Kidney tubule cell (primary cell): ENCODE measurements at regions not wholly inside any gene's neighbourhood (a gene's known extent, or its start where the extent isn't known, plus 50 kb on each side); places are given as distances from the start of the nearest gene placed in this dataset.

Experiments
- DNase-seq: peaks from one replicate; pipeline ENCODE4 v3.0.0-alpha.2; 2018; ENCODE audit warnings: low spot score

DNA sequence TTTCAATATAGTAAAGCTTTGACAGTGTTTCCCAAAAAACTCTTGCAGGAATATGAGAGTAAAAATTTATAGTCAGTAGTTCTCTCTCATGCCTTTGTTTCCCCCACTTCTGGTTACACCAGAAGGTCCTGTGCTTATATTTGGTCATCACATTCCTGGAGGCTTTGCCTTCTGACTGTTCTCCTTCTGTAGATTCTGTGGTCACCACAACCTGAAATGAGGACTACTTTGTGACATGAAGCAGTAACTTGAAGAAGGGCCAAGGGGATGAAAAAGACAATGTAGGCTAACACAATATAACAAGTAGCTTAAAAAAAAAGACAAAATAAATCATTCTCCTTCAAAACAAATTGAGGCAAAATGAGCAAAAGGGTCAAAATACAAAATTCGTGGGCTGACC, 366.2 kb upstream of the NR3C2 start:
- peak; percentile 66 for DNase-seq

DNA sequence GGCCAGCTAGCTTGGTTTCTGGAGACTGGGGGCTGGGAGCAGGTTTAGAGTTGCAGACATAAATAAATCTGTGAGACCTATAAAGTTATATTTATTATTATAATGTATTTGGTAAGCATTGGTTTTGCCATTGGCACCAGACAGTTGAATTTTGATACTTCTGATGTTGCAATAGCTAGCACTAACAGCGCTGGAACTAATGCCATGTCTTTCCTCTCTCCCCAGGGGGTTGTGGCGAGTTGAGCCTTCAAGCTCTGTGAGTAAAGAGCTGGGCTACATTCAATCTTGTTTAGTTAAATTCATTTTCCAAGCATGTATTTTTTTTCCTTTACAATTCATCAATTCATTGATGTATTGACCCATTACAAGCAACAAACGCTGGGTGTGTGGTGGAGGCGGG, 358.7 kb upstream of the NR3C2 start:
- no peak for DNase-seq

DNA sequence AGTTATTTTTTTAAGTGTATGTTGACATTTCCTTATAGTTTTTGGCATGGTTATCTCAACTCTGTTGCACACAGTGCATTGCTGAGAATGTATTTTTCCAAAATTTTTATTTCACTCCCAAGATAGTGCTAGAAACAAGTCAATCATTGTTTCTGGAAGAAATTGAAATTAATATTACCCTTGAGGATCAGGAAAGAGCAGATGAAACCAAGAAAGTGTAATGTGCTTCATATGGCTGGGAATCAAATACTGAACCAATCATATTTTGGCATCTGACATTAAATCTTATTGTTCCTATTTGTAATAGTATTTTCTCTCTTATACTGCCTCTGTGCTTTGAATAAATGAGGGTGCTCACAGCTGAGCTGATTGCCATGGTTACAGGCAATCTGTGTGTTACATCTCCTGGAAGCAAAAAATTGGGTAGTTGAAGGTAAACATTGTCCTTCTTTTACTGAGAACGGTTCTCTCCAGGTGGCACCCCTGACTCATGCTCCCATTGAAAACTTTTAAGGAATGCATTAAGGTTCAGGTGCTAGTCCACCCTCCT, 358.2 kb upstream of the NR3C2 start:
- DNase-seq = no peak

DNA sequence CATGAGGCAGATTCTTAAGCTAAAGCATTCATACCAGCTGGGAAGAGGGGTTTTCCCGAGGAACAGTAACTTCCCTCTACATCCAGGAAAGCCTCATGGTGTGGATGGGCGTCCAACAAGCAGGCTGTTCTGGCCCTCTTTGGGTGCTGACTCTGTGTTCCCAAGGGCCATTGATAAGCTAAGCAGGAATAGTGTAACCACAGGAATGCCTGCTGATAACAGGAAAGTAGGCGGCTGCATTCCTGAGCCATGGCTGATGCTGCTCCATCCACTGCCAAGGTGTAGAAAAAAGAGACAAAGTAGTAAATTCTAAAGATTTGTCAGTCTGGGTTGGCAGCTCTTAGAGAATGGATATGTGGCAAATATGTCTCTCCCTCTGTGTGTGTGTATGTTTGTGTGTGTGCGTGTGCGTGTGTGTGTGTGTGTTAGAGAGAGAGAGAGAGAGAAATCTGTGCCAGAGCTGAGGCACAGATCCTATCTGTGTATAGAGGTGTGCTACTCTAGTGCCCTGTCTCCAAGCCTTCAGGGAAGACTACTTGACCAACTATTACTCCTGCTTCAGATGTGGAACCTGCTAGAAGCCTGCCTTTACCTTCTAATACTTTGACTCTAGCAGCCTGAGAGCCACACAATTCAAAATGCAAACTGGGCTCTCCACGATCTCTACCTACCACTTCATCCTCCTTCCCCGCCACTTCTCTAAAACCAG, 353.1 kb upstream of the NR3C2 start:
- DNase-seq = peak; percentile 80

DNA sequence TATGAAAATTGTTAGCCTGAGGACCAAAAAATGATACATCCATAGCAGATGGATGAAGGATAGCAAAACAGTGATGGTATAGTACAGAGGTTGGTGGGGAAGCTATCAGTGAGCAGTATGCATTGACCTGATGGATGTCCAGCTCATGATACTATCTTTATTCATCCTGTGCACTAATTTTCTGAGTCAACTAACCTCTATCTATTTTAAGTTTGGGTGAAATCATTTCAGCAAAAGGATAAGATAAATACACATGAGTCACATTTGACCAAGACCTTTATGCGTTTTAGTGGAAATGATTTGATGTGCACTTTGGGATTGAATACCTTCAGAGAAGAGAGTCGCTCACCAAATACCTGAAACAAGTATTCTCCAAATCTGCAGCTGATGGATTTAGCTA, 351.0 kb upstream of the NR3C2 start:
- DNase-seq = no peak

DNA sequence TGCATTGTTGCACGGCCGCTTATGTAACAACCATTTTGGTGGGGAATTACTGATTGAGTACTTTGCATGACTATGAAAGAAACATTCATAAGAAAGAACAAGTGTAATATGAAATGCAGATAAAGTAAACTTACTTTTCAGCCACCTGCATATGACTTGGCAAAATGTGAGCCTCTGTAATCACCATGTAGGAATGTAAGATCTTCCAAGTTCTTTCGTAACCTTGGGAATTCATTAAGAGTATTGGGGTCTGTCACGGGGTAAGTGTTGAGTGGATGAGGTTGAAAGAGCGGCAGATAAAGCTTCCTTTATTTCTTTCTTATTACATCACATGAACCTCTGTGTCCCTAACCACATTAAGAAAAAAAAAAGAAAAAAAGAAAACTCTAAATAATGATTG, 348.5 kb upstream of the NR3C2 start:
- DNase-seq = peak; percentile 83

DNA sequence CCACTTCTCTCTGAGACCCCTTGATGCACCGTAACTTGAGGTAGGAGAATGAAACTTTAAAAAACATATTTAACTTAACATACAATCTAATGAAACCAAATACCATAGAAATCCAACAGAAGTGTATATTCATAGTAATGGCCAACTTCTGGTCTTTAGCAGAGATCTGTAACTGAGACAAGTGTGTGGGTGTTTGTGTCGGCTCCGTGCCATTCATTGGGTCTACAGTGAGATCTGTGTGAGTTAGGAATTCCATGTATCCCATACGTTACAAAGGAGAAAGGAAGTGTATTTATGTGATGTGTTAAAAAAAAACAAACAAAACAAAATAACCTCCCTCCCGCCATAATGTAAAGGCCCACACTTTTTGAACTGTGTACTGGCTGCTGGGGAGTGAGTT, 348.0 kb upstream of the NR3C2 start:
- no peak for DNase-seq

DNA sequence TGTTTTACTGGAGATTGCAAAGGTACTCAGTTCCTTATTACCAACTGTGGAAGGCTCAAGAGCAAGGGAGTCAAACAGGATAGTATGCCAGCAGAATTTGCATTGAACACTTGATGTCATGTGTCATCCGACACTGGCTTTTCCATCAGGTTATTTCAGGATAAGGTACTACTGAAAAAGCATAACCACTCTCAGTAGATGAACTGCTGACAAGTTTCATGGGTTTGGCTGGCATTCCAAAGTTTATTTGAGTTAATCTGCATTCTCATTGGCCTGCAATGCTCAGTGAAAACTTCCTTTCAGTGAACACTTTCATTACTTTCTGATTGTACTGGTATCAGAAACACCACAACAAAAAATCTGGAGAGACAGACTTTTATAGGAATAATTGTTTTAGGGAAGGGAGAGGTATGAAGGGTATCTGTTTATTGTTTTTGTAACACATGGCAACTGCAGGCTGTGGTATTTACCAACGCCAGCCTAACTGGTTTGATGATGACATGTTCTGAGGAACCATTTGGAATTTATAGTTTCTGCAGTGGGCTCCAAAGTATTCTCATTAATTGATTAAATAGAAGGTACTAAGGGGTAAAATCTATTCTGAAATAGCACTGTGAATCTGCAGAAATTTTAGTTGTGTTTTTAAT, 345.7 kb upstream of the NR3C2 start:
- DNase-seq = peak; percentile 65

DNA sequence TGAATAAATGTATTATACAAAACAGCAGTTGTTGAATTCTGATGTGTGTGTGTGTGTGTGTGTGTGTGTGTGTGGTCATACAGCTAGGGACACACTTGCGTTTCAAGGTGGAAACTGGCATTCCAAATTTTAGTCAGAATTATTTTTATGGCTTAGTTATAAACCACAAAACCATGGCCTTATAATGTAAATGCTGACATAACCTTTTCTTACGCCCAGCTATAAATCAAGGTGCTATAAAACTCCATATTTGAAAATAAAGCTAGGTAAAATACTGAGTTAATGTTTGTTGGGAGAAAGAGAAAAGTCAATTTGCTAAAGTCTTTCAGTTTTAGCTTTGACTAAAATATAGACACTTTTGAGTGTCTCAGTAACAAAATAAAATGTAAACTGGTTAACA, 345.1 kb upstream of the NR3C2 start:
- DNase-seq = no peak

DNA sequence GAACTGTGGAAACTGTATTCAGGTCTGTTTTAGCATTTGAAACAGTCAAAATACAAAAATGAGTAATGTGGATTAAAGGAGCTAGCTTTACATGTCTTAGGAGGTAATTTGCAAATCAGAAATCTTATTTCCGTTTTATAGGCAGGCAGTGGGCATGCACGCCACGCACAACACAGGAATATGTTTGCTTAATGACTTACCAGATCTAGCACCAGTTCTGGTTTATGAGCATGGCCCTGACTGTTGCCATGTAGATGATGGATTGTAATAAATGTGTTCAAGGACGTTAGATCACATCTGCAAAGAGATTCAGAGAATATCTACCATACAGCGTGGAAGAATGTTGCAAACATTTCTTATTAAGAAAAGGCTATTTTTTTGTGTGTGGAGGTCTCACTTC, 344.5 kb upstream of the NR3C2 start:
- DNase-seq = no peak

DNA sequence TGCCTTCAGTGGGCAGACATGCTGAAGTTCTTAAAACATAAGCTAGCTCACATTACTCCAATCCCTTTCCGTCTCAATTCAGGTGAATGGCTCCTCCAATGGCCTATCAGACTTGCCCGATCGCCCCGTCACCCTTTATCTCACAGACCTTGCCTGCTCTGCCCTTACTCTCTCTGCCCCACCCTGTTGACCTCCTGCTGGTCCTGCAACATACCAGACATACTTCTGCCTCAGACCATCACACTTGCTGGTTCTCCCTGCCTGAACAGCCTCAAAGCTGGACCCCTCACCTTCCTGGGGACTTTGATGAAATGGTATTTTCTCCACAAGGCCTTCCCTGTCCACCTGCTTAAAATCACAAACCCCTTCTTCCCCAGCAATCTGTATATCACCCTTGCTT, 340.1 kb upstream of the NR3C2 start:
- DNase-seq = peak; percentile 43

DNA sequence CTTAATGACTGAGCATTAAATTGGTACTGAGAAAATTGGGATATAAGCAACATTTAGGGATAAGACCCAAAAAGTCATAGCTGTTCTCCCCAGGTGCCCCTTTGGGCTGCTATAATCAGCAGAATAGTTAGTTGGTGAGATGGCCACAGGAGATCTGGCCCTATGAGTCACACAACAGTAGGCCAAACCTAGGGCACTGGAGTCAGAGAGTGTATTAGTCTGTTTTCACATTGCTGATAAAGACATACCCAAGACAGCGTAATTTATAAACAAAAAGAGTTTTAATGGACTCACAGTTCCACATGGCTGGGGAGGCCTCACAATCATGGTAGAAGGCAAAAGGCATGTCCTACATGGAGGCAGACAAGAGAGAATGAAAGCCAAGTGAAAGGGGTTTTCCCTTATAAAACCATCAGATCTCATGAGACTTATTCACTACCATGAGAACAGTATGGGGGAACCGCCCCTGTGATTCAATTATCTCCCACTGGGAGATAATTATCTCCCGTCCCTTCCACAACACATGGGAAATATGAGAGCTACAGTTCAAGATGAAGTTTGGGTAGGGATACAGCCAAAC, 338.3 kb upstream of the NR3C2 start:
- peak; percentile 51 for DNase-seq

DNA sequence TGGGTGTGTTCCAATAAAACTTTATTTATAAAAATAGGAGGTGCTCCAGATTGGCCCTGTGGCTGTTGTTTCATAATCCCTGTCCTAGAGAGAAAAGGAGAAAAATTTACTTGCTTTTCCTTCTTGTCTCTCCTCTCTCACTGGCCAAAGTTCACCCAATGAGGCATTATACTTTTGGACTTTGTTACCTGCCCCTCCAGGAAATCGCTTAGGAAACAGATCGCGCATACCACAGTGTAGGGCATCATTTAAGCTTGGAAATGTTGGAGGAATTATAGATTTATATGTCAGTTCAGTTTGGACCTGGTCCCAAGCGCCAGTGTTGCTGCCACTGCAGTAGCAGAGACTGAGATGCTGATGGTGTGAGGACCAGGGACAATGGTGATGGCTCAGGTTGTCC, 337.6 kb upstream of the NR3C2 start:
- no peak for DNase-seq

DNA sequence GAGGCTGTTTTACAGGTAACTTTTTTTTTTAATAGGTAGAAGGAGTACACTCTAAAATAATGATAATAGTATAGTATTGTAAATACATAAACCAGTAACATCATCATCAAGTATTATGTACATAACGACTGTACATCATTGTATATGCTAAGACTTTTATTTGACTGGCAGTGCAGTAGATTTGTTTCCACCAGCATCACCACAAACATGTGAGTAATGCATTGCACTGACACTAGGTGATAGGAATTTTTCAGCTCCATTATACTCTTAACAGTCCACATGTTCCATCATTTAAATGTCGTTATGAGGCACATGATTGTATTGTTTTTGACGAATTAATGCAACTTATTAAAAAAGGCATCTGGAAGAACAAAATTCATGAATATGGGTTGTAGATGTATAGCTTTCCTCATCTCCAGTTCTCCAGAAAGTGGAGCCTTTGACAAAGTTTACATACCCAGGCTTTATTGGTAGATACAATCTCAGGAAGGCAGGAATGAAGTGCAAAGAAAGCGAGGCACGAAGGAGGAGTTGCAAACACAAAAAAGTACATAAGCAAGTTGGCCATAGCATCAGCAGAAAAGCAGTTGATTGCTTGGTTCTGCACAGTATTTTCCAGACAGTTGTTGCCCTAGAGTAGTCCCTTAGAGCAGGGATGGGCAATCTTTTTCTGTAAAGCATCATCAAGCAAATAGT, 336.9 kb upstream of the NR3C2 start:
- DNase-seq = peak; percentile 60

DNA sequence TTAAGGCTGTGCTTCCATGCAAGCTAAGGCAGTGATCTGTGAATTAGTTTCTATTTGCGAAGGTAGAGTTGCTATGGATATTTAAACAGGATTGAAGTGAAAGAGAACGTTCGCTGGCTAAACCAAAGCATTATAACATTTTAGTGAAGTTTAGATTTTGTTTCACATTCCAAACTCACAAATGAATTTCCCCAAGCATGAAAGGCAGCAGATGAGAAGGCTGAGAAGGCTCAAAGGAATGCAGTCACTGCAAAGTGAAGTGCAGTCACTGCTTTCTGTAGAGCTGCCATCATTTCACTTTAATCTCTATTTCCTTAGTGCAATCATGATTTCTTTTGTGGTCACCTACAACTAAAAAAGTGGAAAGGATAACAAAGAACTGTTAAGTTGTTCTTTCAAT, 334.7 kb upstream of the NR3C2 start:
- DNase-seq = peak; percentile 89

DNA sequence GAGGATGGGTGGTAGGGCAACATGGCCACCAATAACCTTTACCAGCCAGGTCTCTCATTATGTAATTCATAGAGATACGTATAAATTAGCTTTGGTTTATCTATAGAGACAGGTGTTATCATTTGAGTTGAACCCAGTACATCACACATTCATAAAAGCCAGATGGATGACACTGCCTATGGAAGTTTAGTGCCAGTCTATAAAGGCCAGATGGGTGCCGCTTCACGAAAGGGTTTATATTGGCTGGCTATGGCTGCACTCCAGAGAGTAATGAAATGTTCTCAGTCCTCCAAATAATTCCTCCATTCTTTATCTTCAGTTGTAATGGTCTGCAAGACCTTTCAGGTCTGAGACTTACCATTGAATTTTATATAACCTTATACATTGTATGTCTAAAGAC, 331.9 kb upstream of the NR3C2 start:
- DNase-seq = no peak

DNA sequence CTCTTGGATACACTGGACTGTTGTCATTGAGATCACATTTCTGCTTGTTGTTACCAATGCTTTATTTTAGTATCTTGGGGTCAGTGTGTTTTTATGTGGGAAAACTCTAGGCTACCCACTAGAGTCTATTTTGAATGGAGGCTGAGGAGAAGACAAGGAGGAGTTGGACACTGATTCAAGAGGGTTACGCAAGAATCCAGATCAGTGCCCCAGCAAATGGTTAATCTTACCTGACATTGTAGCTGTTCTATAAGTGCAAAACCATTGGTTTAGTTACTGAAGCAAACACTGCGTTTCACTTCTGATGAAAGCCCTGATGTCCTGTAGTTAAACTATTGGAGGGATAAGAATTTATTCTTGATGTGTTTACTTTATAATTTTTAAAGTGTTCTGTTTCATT, 331.1 kb upstream of the NR3C2 start:
- no peak for DNase-seq

DNA sequence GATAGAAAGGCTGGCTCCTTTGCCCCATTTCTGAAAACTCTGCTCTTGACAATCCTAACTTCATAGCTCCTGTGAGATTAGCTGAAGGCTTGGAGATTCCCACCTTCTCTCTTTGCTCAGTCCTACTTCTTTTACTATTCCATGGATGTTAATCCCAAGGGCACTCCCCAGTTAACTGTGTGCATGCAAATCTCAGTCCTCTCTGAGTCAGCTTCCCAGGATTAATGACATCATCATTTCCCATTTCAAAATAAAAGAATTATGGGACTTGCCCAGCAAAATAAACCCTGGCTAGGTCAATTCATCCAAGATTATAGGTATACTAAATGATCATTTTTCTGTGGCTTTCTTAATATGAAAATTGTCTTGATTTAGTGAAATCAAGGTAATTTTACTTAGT, 328.6 kb upstream of the NR3C2 start:
- no peak for DNase-seq

DNA sequence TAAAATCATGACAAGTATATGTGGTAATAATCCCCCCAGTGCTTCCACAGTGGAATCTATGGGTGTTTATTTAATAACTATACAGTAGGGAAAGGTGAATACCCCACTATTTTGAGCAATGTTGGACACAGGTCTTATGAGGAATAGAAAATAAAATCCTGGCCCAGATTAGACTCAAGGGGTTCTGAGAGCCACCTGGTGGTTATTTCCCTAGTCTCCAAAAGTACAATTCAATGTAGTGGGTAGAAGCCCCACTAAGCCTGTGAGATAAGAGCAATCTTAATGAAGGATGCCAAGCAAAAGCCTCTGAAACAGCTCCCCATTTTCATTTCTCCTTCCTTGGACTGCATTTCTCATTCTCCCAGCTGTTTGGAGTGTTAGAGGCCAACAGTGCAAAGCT, 328.2 kb upstream of the NR3C2 start:
- no peak for DNase-seq

DNA sequence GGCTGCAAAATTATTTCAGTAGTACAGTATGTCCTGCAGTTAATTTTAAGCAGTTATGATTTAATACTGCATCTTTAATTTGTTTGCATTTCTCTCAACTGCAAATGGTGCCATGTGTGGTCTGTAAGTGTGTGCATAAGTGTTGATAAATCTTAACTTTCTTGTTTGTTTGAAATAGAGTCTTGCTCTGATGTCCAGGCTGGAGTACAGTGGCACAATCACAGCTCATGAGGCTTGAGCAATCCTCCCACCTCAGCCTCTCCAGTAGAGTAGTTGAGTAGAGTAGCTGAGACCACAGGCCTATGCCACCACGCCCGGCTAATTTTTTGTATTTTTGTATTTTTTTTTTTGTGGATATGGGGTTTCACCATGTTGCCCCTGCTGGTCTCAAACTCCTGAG, 322.5 kb upstream of the NR3C2 start:
- no peak for DNase-seq

DNA sequence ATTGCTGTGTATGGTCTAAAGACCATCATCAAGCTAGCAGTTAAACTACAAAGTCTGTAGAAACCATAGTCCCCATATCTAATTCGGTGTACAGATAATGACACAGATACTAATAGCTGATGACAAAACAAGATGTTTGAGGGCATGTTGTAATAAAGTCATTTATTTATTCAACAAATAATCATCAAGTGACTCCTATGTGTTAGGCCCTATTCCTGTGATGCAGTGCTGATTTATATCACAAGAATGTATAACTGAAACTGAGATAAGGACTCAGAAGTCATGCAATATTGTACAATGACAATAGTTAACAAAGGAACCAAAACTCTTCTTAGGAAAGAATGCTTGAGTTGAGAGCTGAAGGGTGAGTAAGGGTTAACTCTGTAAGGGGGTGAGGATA, 315.0 kb upstream of the NR3C2 start:
- DNase-seq = peak; percentile 67

DNA sequence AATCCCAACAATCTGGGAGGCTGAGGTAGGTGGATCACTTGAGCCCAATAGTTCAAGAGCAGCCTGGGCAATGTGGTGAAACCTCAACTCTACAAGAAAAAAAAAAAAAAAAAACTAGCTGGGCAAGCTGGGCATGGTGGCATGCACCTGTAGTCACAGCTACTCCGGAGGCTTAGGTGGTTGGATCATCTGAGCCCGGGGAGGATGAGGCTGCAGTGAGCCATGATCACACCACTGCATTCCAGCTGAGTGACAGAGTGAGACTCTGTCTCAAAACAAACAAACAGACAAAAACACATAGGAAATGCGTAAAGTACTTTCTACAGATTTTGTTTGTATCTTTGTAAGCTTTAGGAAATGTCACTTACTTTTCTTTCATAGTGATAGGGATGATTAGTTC, 307.2 kb upstream of the NR3C2 start:
- peak; percentile 90 for DNase-seq

DNA sequence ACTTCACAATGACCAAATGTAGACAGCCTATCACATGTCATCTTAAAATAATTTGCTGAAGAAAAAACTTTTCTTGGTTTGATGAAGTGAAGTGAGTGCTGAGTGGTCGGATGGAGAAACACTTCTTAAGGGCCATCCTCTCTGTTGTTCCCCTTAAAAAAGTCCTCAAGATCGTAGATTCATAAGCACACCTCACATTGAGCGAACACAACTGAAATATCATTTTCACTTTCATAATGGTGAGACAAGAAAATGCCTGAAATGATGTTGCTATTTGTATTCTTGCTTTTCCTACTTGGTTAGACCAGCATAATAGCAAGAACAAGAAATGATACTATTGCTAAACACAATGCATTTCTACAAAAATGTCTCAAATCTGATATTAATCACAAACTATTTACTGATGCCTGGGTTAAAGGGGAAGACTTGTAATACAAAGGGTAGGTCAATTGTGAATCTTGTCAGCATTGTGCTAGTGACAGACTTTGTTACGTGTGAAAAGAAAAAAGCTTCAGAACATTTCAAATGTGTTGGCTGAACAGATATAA, 305.6 kb upstream of the NR3C2 start:
- DNase-seq = no peak
